HG03469 (cell line): ENCODE measurements at regions not wholly inside any gene's neighbourhood (a gene's known extent, or its start where the extent isn't known, plus 50 kb on each side); places are given as distances from the start of the nearest gene placed in this dataset.
"Not testable (repeated sequence)": the region's sequence is repeated elsewhere in the genome, so short reads cannot be mapped to it uniquely, and the experiment has no call there.

Experiments used
- ATAC-seq: cut with Tn5 transposase; IDR thresholded peaks from one replicate; pipeline ENCODE4 v1.9.1; 2021; ENCODE audit warnings: mild to moderate bottlenecking, moderate library complexity, moderate number of reproducible peaks; ENCODE audit not compliant: unreplicated experiment

DNA sequence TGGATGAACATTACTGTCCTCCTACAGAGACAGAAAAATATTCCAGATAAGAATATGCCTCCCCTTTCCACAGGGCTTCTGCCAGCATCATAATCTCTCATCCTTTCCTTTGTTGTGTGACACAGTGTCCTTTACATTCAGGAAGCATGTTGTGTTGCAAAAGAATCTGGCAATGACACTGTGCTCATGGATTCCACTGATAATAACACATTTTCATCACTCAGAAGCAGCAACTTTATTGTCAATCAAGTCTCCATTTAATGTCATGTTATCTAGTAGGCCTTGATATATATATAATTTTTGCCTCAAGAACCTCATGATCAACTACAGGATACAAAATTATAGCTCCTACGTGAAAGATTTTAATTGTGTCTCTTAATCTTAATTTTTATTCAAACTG is 833.9 kb downstream of the FSTL5 start:
- ATAC-seq: no peak

GRCh38 chr4:161321706-161322105 is 842.1 kb downstream of the FSTL5 start:
- ATAC-seq: no peak

- peak; percentile 60 for ATAC-seq
These were observed 843.4 kb downstream of the FSTL5 start for GRCh38 chr4:161320377-161320776.

DNA sequence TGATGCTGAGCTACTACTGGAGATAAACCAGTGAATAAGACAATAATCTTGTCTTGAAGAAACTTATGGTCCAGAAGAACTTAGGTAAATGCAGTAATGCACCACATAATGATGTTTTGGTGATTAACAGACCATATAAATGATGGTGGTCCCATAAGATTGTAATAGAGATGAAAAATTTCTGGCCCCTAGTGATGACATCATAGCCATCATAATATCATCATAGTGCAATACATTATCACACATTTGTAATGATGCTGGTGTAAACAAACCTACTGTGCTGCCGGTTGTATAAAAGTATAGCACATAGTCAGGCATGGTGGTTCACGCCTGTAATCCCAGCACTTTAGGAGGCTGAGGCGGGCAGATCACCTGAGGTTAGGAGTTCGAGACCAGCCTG is 846.8 kb downstream of the FSTL5 start:
- no peak for ATAC-seq

GRCh38 chr4:161314371-161314770 is 849.4 kb downstream of the FSTL5 start:
- no peak for ATAC-seq

GRCh38 chr4:161303551-161303950 is 860.2 kb downstream of the FSTL5 start:
- ATAC-seq: no peak

DNA sequence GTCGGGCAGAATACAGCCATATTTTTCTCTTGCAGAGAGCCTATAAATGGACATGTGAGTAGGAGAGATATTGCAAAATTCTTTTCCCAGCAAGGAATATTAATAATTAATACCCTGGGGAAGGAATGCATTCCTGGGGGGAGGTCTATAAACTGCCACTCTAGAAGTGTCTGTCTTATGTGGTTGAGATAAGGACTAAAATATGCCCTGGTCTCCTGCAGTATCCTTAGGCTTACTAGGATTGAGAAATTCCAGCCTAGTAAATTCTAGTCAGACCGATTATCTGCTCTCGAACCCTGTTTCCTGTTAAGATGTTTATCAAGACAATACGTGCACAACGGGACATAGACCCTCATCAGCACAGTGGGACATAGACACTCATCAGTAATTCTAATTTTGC is 872.6 kb downstream of the FSTL5 start:
- no peak for ATAC-seq

DNA sequence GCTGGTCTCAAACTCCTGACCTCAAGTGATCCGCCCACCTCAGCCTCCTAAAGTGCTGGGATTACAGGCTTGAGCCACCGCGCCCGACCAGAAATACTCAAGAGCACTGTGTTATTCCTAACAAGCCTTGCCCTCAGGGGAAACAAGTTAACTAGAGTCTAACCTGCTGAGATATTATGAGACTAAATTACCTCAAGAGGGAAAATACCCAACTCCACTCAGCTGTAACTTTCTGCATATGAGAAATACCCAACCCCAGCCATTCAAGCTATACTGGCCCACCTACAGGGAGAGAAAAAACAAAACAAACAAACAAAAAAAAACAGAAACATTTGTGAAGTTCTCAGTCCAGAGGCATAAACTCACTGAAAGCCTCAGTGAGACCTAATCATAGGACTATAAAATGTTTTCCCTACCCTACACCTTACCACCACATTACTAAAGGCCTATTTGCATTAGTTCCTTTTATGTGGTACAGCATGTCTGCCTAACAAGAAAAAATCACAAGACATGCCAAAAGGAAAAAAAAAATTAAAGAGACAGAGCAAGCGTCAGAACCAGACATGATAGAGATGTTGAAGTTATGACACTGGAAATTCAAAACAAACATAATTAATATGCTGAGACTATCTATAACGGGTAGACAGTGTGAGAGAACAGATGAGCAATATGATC is 876.0 kb downstream of the FSTL5 start:
- no peak for ATAC-seq

- no peak for ATAC-seq
These were observed 878.3 kb downstream of the FSTL5 start for GRCh38 chr4:161285461-161285860.

DNA sequence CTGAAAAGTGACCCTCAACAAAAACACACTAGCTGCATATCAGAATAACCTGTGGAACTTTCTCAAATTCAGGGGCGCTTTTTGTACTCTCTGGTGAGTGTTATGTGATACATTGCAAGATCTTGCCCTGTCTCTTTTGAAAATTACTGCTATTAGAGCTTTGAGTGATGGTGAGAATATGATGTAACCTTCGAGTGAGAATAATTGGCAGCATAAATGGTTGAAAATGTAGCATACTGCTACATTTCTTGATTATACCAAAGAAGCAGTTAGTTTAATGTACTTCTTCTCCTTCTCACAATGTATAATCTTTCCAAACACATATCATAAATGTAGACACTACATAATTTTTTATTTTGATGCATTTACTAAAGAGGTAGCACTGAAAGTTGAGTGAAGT is 882.9 kb downstream of the FSTL5 start:
- no peak for ATAC-seq

DNA sequence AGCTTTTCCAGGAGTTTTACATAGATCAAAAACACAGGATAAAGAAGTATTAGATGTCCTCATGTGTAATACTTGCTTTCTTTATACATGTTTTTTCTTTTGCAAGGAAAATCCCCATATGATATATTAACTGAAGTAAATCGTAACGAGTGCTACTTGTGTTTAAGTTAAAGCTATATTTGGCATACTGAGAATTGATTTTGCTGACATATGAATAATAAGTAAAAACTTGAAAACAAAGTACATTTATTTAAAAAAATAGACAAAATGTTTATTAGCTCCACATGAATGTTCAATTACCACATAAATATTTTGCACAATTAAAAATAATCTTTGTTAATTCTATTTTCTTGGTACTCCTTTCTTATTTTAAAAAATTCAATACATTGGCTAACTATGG is 884.7 kb downstream of the FSTL5 start:
- no peak for ATAC-seq

GRCh38 chr4:161277150-161277787 is 886.5 kb downstream of the FSTL5 start:
- not testable (repeated sequence) for ATAC-seq

- ATAC-seq: no peak
These were observed 890.2 kb downstream of the FSTL5 start for GRCh38 chr4:161273607-161274006.

GRCh38 chr4:161260819-161261218 is 903.0 kb downstream of the FSTL5 start:
- no peak for ATAC-seq

DNA sequence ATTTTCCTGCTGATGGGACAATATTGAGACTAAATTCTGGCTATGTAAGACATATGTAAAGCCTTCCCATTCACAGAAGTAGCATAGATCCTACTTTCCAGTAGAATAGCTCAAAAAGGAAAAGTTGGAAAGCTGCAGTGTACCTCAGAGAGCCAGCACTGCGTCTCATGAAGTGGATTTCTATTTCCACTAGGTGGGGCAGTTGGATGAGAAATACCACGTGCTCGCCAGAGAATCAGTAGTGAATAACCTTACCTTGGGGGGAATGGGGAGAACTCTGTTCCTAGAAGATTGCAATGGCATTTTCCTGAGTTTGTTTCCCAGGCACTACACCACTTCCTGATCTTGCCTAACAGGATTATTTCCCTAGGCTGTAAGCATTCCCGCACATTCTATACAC is 907.1 kb downstream of the FSTL5 start:
- ATAC-seq: no peak

DNA sequence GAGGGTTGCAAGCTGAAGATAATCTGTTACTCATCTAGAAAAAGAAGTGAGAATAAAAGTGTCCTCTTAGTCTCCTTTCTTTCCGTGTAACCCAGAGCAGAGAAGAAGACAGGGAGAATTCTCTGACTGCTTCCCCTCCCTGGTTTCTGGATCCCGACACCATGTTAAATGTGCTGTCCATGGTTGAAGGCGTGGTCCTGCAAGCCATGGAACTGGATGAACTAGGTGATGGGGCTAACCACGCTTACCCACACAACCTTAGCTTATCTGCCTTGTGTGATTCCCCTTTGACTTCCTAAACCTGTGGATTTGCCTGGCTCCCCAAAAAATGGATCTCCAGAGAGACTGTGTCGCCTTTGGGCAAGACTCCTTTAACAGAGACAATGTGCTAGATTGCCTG is 907.6 kb downstream of the FSTL5 start:
- ATAC-seq: no peak

DNA sequence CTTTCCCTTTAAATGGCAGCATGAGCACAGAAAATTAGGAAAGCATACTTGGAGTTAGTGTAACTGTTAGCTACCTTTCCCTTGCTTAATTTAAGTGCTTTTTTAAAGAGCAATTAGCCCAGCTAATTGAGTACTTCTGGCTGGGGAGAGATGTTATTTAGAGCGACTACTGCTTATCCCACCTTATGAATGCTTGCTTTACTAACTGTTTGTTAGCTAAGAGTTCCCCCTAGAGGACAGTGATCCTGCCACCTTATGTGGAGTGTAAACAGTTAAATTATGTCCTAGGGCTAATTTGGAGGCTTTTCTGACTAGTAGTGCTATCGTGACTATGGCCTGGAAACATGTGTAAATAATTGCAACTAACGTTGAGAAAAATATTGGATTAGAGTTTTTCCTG is 909.4 kb downstream of the FSTL5 start:
- no peak for ATAC-seq

GRCh38 chr4:161252520-161253141 is 911.2 kb downstream of the FSTL5 start:
- peak; percentile 71 for ATAC-seq

- ATAC-seq: no peak
These were observed 913.9 kb downstream of the FSTL5 start for GRCh38 chr4:161249779-161250440.

DNA sequence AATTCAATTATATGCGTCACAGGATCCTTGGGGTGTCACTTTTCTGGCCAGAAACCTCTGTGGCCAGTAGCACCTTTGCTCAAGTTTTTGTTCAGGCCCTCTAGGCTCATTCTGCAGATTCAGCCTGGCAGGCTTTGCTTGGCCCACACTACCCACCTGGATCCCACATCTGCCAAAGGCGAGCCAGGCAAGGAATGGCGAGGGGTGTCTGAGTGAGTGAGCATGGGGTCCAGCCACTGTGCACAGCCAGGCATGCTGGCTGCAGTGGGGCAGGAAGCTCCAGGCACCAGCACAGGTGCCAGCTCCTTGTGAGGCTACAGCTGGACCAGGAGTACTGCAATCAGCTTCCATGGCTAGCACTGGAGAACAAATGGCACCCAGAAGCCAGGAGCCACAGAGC is 914.9 kb downstream of the FSTL5 start:
- ATAC-seq: no peak

DNA sequence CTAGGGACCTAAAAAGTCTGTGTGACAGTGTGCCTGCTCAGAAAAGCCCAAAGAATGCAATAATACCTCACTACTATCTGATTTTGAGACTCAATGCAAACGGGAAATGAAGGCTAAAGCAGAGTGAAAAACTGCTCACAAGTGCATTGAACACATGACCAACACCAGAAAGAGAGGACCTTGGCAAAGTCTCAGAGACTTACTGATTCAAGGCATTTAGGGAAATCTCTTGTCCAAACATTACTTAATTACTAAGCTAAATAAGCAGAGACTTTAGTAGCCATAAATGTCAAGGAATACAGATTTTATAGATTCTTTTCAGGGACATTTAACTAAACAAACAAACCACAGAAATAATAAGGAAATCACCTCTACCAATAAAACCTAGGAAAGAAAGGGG is 916.0 kb downstream of the FSTL5 start:
- no peak for ATAC-seq

- no peak for ATAC-seq
These were observed 925.8 kb downstream of the FSTL5 start for GRCh38 chr4:161238033-161238432.
